K562 (cell line): ENCODE measurements at regions not wholly inside any gene's neighbourhood (a gene's known extent, or its start where the extent isn't known, plus 50 kb on each side); places are given as distances from the start of the nearest gene placed in this dataset.

Experiments used
- ATAC-seq: fragments of 200-7000 bp; cut with Tn5 transposase; 3 replicates; pipeline ENCODE4 v1.9.1; 2020; ENCODE audit warnings: moderate library complexity
- BruUV-seq: library from RNA; stranded (reverse); fragments of 400-500 nt; replicated peaks from 2 replicates; lab custom pipeline; 2021; lab: Mats Ljungman, UMichigan
- CTCF ChIA-PET: fragments of 300-600 bp; formaldehyde crosslinking; extraction: SDS; loops from one replicate; lab custom pipeline; 2021; ENCODE audit warnings: low intra/inter-chr PET ratio; lab: Yijun Ruan, JAX
- POLR2A ChIA-PET: fragments of 300-600, 350-650 bp; sonication (Branson Sonifier 250); formaldehyde crosslinking; extraction: SDS; loops from one replicate; lab custom pipeline; 2021; ENCODE audit warnings: antibody characterized with exemption, inconsistent platforms; lab: Yijun Ruan, JAX
- DNase-seq, 4 experiments: peaks; one replicate each; pipeline versions ENCODE4 v3.0.0 to v3.0.0-alpha.2; 2011 to 2018; ENCODE audit warnings: low spot score in 3 of 4, mixed read lengths in 3 of 4; ENCODE audit errors: extremely low read depth in 1 of 4
- FAIRE-seq: peaks from 2 replicates; lab custom pipeline; 2011; peaks lifted over from hg19 to GRCh38; lab: Jason Lieb, UNC
- H2AFZ ChIP-seq: 2 replicates; pipeline ENCODE4 v1.6.0; 2011; ENCODE audit warnings: low read depth, low read length, control low read depth, inconsistent platforms
- H3K27ac ChIP-seq: fragments of 200-600 bp; 3 replicates; pipeline ENCODE4 v1.8.0; 2011; ENCODE audit warnings: low read depth, mild to moderate bottlenecking, control low read depth, inconsistent platforms, low read length, moderate library complexity, mixed read lengths; ENCODE audit errors: extremely low read depth
- H3K27me3 ChIP-seq, 2 experiments: fragments of 300-600 bp in 1 of 2; 2 replicates in 1 of 2; 3 replicates in 1 of 2; pipeline versions ENCODE4 v1.6.0 to v1.8.0; 2011; ENCODE audit warnings: inconsistent platforms in 2 of 2, low read length in 2 of 2, mild to moderate bottlenecking in 1 of 2, mixed read lengths in 1 of 2, moderate library complexity in 1 of 2; ENCODE audit not compliant: control insufficient read depth in 2 of 2, insufficient read depth in 2 of 2
- H3K36me3 ChIP-seq: fragments of 300-600 bp; 3 replicates; pipeline ENCODE4 v1.8.0; 2011; ENCODE audit warnings: mild to moderate bottlenecking, low read length, inconsistent platforms; ENCODE audit not compliant: control insufficient read depth, insufficient read depth
- H3K4me1 ChIP-seq, 2 experiments: fragments of 200-600 bp in 1 of 2; replicated peaks in 1 of 2; 2 replicates in 1 of 2; 3 replicates in 1 of 2; pipeline versions ENCODE4 v1.5.1 to v1.8.0; 2011; ENCODE audit warnings: inconsistent platforms in 2 of 2, low read length in 2 of 2, mild to moderate bottlenecking in 1 of 2, mixed read lengths in 1 of 2, moderate library complexity in 1 of 2; ENCODE audit not compliant: control insufficient read depth in 2 of 2, insufficient read depth in 2 of 2
- H3K4me2 ChIP-seq: 2 replicates; pipeline ENCODE4 v1.6.1; 2011; ENCODE audit warnings: low read length, control low read depth, inconsistent platforms, mixed read lengths; ENCODE audit not compliant: insufficient read depth
- H3K4me3 ChIP-seq: fragments of 200-600 bp; sonication (generic), shearing (Covaris generic); 2 replicates; pipeline ENCODE4 v1.5.1; 2016; ENCODE audit warnings: control low read depth, inconsistent platforms
- H3K79me2 ChIP-seq: fragments of 200-600 bp; 3 replicates; pipeline ENCODE4 v1.8.0; 2011; ENCODE audit warnings: low read length, inconsistent platforms; ENCODE audit not compliant: control insufficient read depth, insufficient read depth
- H3K9ac ChIP-seq, 2 experiments: 2 replicates each; pipeline versions ENCODE4 v1.6.0 to v1.6.1; 2011; ENCODE audit warnings: low read depth in 2 of 2, low read length in 2 of 2, control low read depth in 1 of 2, inconsistent platforms in 1 of 2, mild to moderate bottlenecking in 1 of 2, mixed read lengths in 1 of 2; ENCODE audit not compliant: insufficient read depth in 1 of 2
- H3K9me1 ChIP-seq: one replicate; pipeline ENCODE4 v1.6.0; 2011; ENCODE audit warnings: inconsistent platforms, mild to moderate bottlenecking, low read length, moderate library complexity; ENCODE audit not compliant: control insufficient read depth, insufficient read depth
- H3K9me3 ChIP-seq: replicated peaks from 2 replicates; pipeline ENCODE4 v1.5.1; 2011; ENCODE audit warnings: low read depth, low read length, inconsistent platforms; ENCODE audit not compliant: control insufficient read depth, insufficient read depth
- H4K20me1 ChIP-seq: replicated peaks from 2 replicates; pipeline ENCODE4 v1.6.1; 2011; ENCODE audit warnings: low read length, inconsistent platforms, mixed read lengths; ENCODE audit not compliant: control insufficient read depth, insufficient read depth
- C11orf30 ChIP-seq: fragments of 450-650 bp; IDR thresholded peaks from 2 replicates; pipeline ENCODE4 v1.6.1; 2016; ENCODE audit warnings: low read depth, mild to moderate bottlenecking
- CBX2 ChIP-seq: fragments of 200-600 bp; sonication (generic); IDR thresholded peaks from one replicate; pipeline ENCODE4 v1.6.1; 2012; ENCODE audit warnings: mild to moderate bottlenecking, low read length, inconsistent platforms; ENCODE audit not compliant: insufficient read depth, poor library complexity, severe bottlenecking
- CREBBP ChIP-seq: IDR thresholded peaks from one replicate; pipeline ENCODE4 v1.6.1; 2012; ENCODE audit warnings: low read depth, mild to moderate bottlenecking, control low read depth, inconsistent platforms, low read length
- DMBX1 ChIP-seq: fragments of 250-450 bp; sonication (Bioruptor Pico); IDR thresholded peaks from 2 replicates; pipeline ENCODE4 v1.8.0; 2022; ENCODE audit warnings: inconsistent platforms, mild to moderate bottlenecking, moderate library complexity, borderline replicate concordance
- NR2C2 ChIP-seq, 2 experiments: fragments of 200-800 bp in 1 of 2; sonication (Bioruptor generic) in 1 of 2; sonication (generic) in 1 of 2; formaldehyde crosslinking in 1 of 2; IDR thresholded peaks; 2 replicates each; pipeline versions ENCODE4 v1.6.1 to v1.8.0; 2016 to 2022; ENCODE audit warnings: mild to moderate bottlenecking in 1 of 2, missing compliant biosample characterization in 1 of 2, missing genetic modification characterization in 1 of 2, missing genetic modification reagents in 1 of 2
- SIN3B ChIP-seq: fragments of 450-650 bp; IDR thresholded peaks from 2 replicates; pipeline ENCODE4 v1.6.1; 2017; ENCODE audit warnings: low read depth, mild to moderate bottlenecking, moderate library complexity
- XRCC5 ChIP-seq: fragments of 200-400 bp; formaldehyde crosslinking; IDR thresholded peaks from 2 replicates; pipeline ENCODE4 v1.6.1; 2017; ENCODE audit warnings: low read depth, mild to moderate bottlenecking, low read length
- ZNF764 ChIP-seq: fragments of 250-450 bp; sonication (Bioruptor Pico); IDR thresholded peaks from 2 replicates; pipeline ENCODE4 v1.4.0; 2020; ENCODE audit warnings: low read depth, mild to moderate bottlenecking, moderate library complexity
- WGBS: fragments of 100-300 bp; shearing (Covaris generic); methylation state at CpG from one replicate; pipeline ENCODE4 v1.1.6; 2016; ENCODE audit warnings: low coverage, mixed read lengths; ENCODE audit not compliant: insufficient coverage; ENCODE audit errors: missing lambda C conversion rate; 5-methylcytosine and 5-hydroxymethylcytosine counted together
- in situ Hi-C: fragments of 300-500 bp; cut with MboI; formaldehyde crosslinking; loops from 4 replicates; pipeline ENCODE4 v1.15.0; 2018; ENCODE audit warnings: inconsistent platforms, mixed read lengths
- intact Hi-C: fragments of 100-400 bp; cut with micrococcal nuclease; formaldehyde crosslinking; loops from 2 replicates; pipeline ENCODE4 v1.14.2; 2022
- TF ChIP-seq, protein P1 (sequence below): sonication (generic); formaldehyde crosslinking; IDR thresholded peaks from 2 replicates; pipeline ENCODE4 v1.5.0; 2020; ENCODE audit warnings: missing genetic modification reagents
- TF ChIP-seq, protein P2 (sequence below): fragments of 450-650 bp; formaldehyde crosslinking; IDR thresholded peaks from 2 replicates; pipeline ENCODE4 v1.4.0; 2020; ENCODE audit warnings: mild to moderate bottlenecking, moderate library complexity

DNA sequence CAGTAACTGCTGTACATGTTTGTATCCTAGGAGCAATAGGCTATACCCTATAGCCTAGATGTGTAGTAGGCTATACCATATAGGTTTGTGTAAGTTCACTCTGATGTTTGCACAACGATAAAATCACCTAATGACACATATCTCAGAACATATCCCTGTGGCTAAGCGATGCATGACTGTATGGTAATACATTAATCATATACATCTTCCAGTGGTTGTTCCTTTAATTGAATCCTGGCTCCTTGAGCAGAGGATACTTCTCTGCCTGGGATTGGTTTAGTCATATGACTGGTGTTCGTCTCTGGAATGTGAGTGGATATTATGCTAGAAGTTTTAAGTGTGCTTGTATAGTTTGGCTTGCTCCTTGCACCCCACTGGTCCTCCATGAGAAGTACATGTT lies 425.8 kb downstream of the MAN2A1 start:
- H3K36me3 ChIP-seq = no peaks in the 10 kb centered on the region
- no peak overlapping the region for H3K4me3 ChIP-seq
- intact Hi-C loops = no loop called here
- H3K4me1 ChIP-seq = no peaks in the 10 kb centered on the region
- no peak for ATAC-seq
- H4K20me1 ChIP-seq = no peaks in the 10 kb centered on the region
- DNase-seq = no peak
- no peak overlapping the region for H3K27ac ChIP-seq
- TF ChIP-seq ZNF764 (CRISPR knock-in tag) (no peak), CBX2 (no peak), CREBBP (no peak), NR2C2 (CRISPR knock-in tag; IDR thresholded peaks at IDR 0.05) (no peak), NR2C2 (tag; IDR thresholded peaks at IDR 0.05) (no peak), SIN3B (no peak), C11orf30 (no peak), DMBX1 (CRISPR knock-in tag) (no peak), XRCC5 (no peak)
- TF ChIP-seq, protein P1, sequence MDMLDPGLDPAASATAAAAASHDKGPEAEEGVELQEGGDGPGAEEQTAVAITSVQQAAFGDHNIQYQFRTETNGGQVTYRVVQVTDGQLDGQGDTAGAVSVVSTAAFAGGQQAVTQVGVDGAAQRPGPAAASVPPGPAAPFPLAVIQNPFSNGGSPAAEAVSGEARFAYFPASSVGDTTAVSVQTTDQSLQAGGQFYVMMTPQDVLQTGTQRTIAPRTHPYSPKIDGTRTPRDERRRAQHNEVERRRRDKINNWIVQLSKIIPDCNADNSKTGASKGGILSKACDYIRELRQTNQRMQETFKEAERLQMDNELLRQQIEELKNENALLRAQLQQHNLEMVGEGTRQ (CRISPR knock-in tag) = no peak
- TF ChIP-seq, protein P2, sequence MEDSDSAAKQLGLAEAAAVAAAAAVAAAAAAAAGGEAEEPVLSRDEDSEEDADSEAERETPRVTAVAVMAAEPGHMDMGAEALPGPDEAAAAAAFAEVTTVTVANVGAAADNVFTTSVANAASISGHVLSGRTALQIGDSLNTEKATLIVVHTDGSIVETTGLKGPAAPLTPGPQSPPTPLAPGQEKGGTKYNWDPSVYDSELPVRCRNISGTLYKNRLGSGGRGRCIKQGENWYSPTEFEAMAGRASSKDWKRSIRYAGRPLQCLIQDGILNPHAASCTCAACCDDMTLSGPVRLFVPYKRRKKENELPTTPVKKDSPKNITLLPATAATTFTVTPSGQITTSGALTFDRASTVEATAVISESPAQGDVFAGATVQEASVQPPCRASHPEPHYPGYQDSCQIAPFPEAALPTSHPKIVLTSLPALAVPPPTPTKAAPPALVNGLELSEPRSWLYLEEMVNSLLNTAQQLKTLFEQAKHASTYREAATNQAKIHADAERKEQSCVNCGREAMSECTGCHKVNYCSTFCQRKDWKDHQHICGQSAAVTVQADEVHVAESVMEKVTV (CRISPR knock-in tag) = no peak
- H3K9me3 ChIP-seq = no peaks in the 10 kb centered on the region
- no peak overlapping the region for H2AFZ ChIP-seq
- BruUV-seq = no TSS peak
- H3K9ac ChIP-seq = no peak overlapping the region
- no peak overlapping the region for H3K4me2 ChIP-seq
- H3K9me1 ChIP-seq = no peaks in the 10 kb centered on the region
- no peaks in the 10 kb centered on the region for H3K79me2 ChIP-seq
- no peaks in the 10 kb centered on the region for H3K27me3 ChIP-seq
- in situ Hi-C loops = no loop called here
- WGBS = 0% methylated on average over 3 of the region's 3 CpGs
- CTCF ChIA-PET = no interaction called here
- FAIRE-seq = no peak
- POLR2A ChIA-PET = no interaction called here
